PC-3 (cell line): ENCODE measurements at regions not wholly inside any gene's neighbourhood (a gene's known extent, or its start where the extent isn't known, plus 50 kb on each side); places are given as distances from the start of the nearest gene placed in this dataset.

Source experiments
- CTCF ChIP-seq: fragments of 300-600 bp; sonication (generic); conservative IDR thresholded peaks from 2 replicates; pipeline ENCODE4 v1.5.1; 2017; ENCODE audit warnings: antibody characterized with exemption, low read depth, mild to moderate bottlenecking, low read length
- EZH2 ChIP-seq: fragments of 300-600 bp; sonication (generic); IDR thresholded peaks from one replicate; pipeline ENCODE4 v1.6.1; 2017; ENCODE audit warnings: antibody characterized with exemption, mild to moderate bottlenecking, low read length; ENCODE audit not compliant: unreplicated experiment
- EZH2phosphoT487 ChIP-seq: fragments of 300-600 bp; sonication (generic); IDR thresholded peaks from 2 replicates; pipeline ENCODE4 v1.6.1; 2018; ENCODE audit warnings: mild to moderate bottlenecking, antibody characterized with exemption, low read length, borderline replicate concordance

- no peak for TF ChIP-seq CTCF
- TF ChIP-seq EZH2phosphoT487 = no peak
- TF ChIP-seq EZH2 = no peak
Measured at GRCh38 chr9:73872701-73873100, 624.4 kb upstream of the RORB start.
